HUES6 (cell line): ENCODE measurements at regions not wholly inside any gene's neighbourhood (a gene's known extent, or its start where the extent isn't known, plus 50 kb on each side); places are given as distances from the start of the nearest gene placed in this dataset.

Source experiments
- H3K27ac ChIP-seq: 2 replicates; pipeline ENCODE4 v1.7.0; 2013; ENCODE audit warnings: low read depth, mild to moderate bottlenecking, low read length, inconsistent platforms
- H3K27me3 ChIP-seq: 2 replicates; pipeline ENCODE4 v1.6.1; 2013; ENCODE audit warnings: low read length; ENCODE audit not compliant: control insufficient read depth, insufficient read depth
- H3K36me3 ChIP-seq: 2 replicates; pipeline ENCODE4 v1.6.1; 2013; ENCODE audit warnings: low read length; ENCODE audit not compliant: control insufficient read depth, insufficient read depth
- H3K4me1 ChIP-seq: 2 replicates; pipeline ENCODE4 v1.6.1; 2013; ENCODE audit warnings: low read length; ENCODE audit not compliant: control insufficient read depth, insufficient read depth
- H3K4me3 ChIP-seq: 2 replicates; pipeline ENCODE4 v1.5.1; 2013; ENCODE audit warnings: low read depth, low read length
- H3K9ac ChIP-seq: one replicate; pipeline ENCODE4 v1.6.1; 2013; ENCODE audit warnings: mild to moderate bottlenecking, low read length
- H3K9me3 ChIP-seq: 2 replicates; pipeline ENCODE4 v1.6.1; 2013; ENCODE audit warnings: low read depth, low read length; ENCODE audit not compliant: control insufficient read depth, insufficient read depth

- H3K27me3 ChIP-seq = no peaks in the 10 kb centered on the region
- no peaks in the 10 kb centered on the region for H3K36me3 ChIP-seq
- H3K9ac ChIP-seq = no peak overlapping the region
- no peaks in the 10 kb centered on the region; the same call in 1 of the 2 replicates for H3K4me1 ChIP-seq
- H3K4me3 ChIP-seq = no peak overlapping the region
- peaks cover 7% of the 10 kb centered on the region; the same call in 1 of the 2 replicates for H3K9me3 ChIP-seq
- H3K27ac ChIP-seq = no peak overlapping the region
These were observed 430.4 kb downstream of the TBL1XR1 start for GRCh38 chr3:176766862-176767261.

- Histone ChIP-seq H3K27me3 (no peaks in the 10 kb centered on the region), H3K9ac (no peak overlapping the region), H3K4me1 (no peaks in the 10 kb centered on the region; the same call in 1 of the 2 replicates), H3K36me3 (no peaks in the 10 kb centered on the region), H3K4me3 (no peak overlapping the region), H3K9me3 (peaks cover 7% of the 10 kb centered on the region; the same call in 1 of the 2 replicates), H3K27ac (no peak overlapping the region)
These were observed 431.8 kb downstream of the TBL1XR1 start for GRCh38 chr3:176765382-176765900.

DNA sequence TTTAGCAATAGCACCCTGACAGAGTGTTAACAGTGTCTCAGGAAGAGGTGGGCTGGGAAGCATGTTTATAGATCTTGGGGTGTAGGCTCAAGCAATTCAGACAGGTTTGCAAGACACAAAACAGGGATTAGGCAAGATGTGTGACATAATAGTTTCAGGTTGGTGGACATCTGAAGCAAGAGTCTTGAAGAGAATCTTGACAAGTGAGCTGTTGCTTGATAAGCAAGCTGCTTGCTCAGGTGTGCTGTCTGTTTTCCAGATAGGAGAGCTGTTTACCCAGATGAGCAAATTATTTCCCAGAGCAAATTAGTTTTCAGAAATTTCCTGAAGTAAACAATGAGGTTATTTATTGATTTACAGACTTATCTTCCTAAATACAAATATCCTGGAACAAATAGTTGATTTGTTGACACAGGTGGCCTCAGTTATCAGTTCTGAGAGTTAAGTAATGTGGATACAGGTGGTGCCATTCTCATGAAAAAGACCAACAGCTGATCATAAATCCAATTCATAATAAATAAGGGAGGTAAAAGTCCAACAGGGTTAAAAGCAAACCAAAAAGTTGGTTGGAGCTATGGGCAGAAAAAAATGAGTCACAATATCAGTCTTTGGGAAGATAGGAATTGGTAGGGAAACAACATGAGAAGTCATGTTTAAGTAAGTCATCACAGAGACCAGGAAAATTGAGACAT lies 437.3 kb downstream of the TBL1XR1 start:
- Histone ChIP-seq H3K36me3 (no peaks in the 10 kb centered on the region), H3K9me3 (0 out of 2 replicates have a peak, but pooled peaks cover 7% of the 10 kb centered on the region), H3K4me3 (no peak overlapping the region), H3K4me1 (no peaks in the 10 kb centered on the region), H3K27ac (no peak overlapping the region), H3K9ac (no peak overlapping the region), H3K27me3 (no peaks in the 10 kb centered on the region)

DNA sequence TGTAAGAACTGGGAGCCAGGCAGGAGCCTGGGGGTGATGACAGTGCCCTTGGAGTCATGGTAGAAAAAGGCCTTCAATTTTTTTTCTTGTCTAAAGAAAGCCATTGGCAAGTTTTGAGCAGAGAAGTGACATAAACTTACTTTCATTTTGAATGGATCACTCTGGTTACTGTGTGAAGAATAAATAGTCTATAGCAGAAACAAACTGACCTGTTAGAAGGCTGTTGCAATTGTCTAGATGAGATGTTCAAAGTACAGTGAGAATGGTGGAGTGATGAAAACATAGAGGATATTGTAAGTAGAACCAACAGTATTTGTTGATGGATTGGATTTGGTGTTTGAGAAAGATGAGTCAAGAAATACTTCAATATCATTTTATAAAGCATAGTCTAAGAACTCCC lies 439.9 kb downstream of the TBL1XR1 start:
- Histone ChIP-seq H3K36me3 (no peaks in the 10 kb centered on the region), H3K27me3 (no peaks in the 10 kb centered on the region), H3K4me3 (no peak overlapping the region), H3K27ac (no peak overlapping the region), H3K9me3 (no peaks in the 10 kb centered on the region), H3K9ac (no peak overlapping the region), H3K4me1 (no peaks in the 10 kb centered on the region)

DNA sequence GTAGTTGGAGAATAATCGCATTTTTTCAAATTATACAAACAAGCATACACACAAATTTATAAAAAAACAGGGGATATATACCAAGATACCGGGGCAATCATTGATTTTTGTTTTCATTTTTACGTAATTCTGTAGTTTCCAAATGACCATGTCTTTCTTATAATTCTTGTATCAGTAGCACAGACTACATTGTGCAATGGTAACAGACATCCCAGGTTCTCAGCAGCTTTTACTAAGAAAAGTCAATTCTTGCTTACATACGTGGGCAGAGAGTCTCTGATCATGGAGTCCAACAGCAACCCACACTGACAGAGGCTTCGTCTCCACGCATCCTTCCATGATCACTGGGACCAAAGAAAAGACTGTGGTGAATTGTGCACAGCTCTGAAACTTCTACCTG lies 441.3 kb downstream of the TBL1XR1 start:
- Histone ChIP-seq H3K4me1 (no peaks in the 10 kb centered on the region), H3K27me3 (no peaks in the 10 kb centered on the region), H3K27ac (no peak overlapping the region), H3K36me3 (no peaks in the 10 kb centered on the region), H3K9me3 (no peaks in the 10 kb centered on the region), H3K9ac (no peak overlapping the region), H3K4me3 (no peak overlapping the region)

- H3K9me3 ChIP-seq = no peaks in the 10 kb centered on the region
- no peak overlapping the region for H3K9ac ChIP-seq
- no peaks in the 10 kb centered on the region for H3K27me3 ChIP-seq
- H3K4me1 ChIP-seq = no peaks in the 10 kb centered on the region
- H3K27ac ChIP-seq = no peak overlapping the region
- H3K36me3 ChIP-seq = no peaks in the 10 kb centered on the region
- no peak overlapping the region for H3K4me3 ChIP-seq
These were observed 441.7 kb downstream of the TBL1XR1 start for GRCh38 chr3:176755552-176755951.

- Histone ChIP-seq H3K27ac (no peak overlapping the region), H3K9ac (no peak overlapping the region), H3K4me1 (peaks cover 3% of the 10 kb centered on the region; the same call in 1 of the 2 replicates), H3K27me3 (no peaks in the 10 kb centered on the region), H3K36me3 (no peaks in the 10 kb centered on the region), H3K9me3 (no peaks in the 10 kb centered on the region), H3K4me3 (no peak overlapping the region)
These were observed 455.6 kb downstream of the TBL1XR1 start for GRCh38 chr3:176741664-176742047.

DNA sequence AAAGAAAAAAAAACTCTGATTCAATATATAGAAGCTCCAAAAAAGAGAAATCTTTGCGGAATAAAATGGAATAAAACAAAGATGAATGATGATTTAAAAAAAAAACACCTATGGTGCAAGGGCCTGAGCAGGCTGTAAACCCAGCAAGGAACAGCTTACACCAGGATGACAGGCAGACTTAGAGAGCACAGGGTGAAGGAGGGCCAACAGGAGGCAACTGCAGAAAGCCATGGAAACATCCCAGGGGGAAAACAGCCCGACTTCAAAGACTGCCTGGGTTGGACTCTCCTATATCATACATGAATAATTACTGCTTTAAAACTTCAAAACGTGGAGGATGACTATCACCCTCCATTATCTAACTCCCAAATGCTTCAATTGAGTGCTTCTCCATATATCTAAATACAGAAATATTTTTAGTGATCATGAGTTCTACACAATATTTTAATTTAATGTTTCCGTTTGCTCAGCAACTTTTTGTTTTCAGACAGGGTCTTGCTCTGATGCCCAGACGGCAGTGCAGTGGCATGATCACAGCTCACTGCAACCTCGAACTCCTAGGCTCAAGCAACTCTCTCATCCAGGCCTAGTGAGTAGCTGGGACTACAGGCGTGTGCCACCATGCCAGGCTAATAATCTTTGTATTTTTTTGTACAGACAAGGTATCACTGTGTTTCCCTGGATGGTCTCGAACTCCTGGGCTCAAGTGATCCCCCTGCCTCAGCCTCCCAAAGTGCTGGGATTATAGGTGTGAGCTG lies 456.2 kb downstream of the TBL1XR1 start:
- Histone ChIP-seq H3K27ac (no peak overlapping the region), H3K4me3 (no peak overlapping the region), H3K9ac (no peak overlapping the region), H3K27me3 (no peaks in the 10 kb centered on the region), H3K36me3 (no peaks in the 10 kb centered on the region), H3K4me1 (peaks cover 3% of the 10 kb centered on the region; the same call in 1 of the 2 replicates), H3K9me3 (no peaks in the 10 kb centered on the region)

DNA sequence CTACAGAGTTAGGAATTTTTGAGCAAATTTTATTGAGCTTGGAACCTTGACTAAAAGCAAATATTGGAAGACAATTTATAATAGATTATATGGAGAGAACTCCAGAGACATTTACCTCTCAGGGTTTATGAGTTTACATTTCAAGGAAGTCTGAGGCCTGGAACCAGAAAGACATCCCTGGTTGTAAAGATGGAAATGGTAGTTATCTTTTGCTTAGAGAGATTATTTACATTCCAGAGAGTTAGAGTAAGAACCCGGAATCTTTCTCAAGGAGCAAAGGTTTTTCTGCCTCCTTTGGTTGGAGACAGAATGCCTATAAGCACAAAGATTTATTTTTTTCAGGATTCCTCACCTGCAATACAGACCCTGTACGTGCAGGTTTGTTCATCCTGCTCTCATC lies 458.1 kb downstream of the TBL1XR1 start:
- Histone ChIP-seq H3K4me3 (no peak overlapping the region), H3K9me3 (no peaks in the 10 kb centered on the region), H3K4me1 (peaks cover 6% of the 10 kb centered on the region), H3K27ac (no peak overlapping the region), H3K9ac (no peak overlapping the region), H3K27me3 (no peaks in the 10 kb centered on the region), H3K36me3 (no peaks in the 10 kb centered on the region)

GRCh38 chr3:176737480-176738110 lies 459.7 kb downstream of the TBL1XR1 start:
- H3K9me3 ChIP-seq = no peaks in the 10 kb centered on the region

DNA sequence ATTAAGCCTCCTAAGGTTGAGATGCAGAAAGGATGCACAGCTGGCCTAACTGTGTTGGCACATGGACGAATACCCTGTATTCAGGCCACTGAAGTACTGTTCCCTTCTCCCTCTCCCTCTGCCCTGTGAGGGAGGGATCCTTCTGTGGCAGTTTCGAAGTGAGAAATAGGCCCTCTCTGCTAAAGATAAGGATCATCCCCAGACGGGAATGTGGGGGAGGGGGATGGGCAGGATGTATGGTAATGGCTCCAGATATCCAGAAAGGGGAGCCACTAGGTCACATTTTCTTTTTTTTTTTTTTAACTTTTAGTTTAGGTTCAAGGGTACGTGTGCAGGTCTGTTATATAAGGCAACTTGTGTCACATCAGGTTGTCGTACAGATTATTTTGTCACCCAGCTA lies 463.1 kb downstream of the TBL1XR1 start:
- Histone ChIP-seq H3K27me3 (no peaks in the 10 kb centered on the region), H3K27ac (no peak overlapping the region), H3K9me3 (no peaks in the 10 kb centered on the region), H3K36me3 (no peaks in the 10 kb centered on the region), H3K9ac (no peak overlapping the region), H3K4me1 (peaks cover 11% of the 10 kb centered on the region), H3K4me3 (no peak overlapping the region)

More at GRCh38 chr3:176737480-176738110, 459.7 kb downstream of the TBL1XR1 start:
- Histone ChIP-seq H3K27ac (no peak overlapping the region), H3K36me3 (no peaks in the 10 kb centered on the region), H3K9ac (no peak overlapping the region), H3K4me3 (no peak overlapping the region), H3K4me1 (peaks cover 11% of the 10 kb centered on the region), H3K27me3 (no peaks in the 10 kb centered on the region)
